CD4-positive, alpha-beta T cell treated with Interleukin-4 for 4 hours (primary cell): ENCODE measurements at regions not wholly inside any gene's neighbourhood (a gene's known extent, or its start where the extent isn't known, plus 50 kb on each side); places are given as distances from the start of the nearest gene placed in this dataset.
"Not testable (repeated sequence)": the region's sequence is repeated elsewhere in the genome, so short reads cannot be mapped to it uniquely, and the experiment has no call there.

ENCODE experiments used
- DNase-seq: peaks from one replicate; pipeline ENCODE4 v3.0.0-alpha.2; 2020

DNA sequence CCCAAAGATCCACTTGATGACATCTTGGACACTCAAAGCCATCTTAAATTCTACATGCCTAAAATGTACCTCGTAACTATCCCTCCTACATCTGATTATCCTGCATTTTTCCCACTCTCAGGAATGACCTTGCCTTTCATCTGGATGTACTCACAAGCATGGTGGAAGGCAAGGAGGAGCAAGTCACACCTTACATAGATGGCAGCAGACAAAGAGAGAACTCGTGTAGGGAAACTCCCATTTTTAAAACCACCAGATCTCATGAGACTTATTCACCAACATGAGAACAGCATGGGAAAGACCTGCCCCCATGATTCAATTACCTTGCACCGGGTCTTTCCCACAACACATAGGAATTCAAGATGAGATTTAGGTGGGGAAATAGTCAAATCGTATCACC, 616.0 kb downstream of the MCTP2 start:
- DNase-seq: no peak

DNA sequence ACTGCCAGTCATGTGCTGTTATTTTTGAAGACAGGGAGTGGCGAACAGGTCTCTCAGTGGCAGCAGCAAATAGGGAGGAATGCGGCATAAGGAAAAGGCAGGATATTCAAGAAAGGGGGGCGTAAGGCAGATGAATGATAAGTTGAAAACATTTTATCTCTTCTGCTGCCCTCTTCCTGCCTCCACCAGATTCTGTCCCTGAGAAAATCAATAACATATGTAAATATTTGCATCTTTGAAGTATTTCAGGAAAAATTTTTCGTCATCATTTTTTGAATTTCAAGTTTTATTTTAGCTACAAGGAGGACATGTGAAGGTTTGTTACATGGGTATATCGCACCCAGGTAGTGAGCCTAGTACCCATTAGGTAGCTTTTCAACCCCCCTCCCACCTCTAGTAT, 616.7 kb downstream of the MCTP2 start:
- DNase-seq: no peak

DNA sequence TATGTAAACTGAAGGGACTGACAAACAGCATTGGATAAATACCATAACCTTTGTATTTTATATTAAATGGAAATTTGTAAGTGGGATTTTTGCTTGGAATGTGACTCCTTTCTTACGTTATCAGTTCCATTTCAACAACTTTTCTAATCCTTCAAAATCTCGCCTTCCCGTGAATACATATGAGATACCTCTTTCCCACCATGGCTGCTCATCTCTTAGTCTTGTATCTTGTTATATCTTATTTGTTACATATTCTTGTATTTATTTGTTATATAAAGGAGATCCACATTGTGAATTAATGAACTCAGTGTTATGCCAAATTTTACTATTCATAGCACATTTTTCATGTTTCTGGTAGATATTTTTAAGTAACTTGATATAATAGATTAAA, 623.7 kb downstream of the MCTP2 start:
- no peak for DNase-seq

DNA sequence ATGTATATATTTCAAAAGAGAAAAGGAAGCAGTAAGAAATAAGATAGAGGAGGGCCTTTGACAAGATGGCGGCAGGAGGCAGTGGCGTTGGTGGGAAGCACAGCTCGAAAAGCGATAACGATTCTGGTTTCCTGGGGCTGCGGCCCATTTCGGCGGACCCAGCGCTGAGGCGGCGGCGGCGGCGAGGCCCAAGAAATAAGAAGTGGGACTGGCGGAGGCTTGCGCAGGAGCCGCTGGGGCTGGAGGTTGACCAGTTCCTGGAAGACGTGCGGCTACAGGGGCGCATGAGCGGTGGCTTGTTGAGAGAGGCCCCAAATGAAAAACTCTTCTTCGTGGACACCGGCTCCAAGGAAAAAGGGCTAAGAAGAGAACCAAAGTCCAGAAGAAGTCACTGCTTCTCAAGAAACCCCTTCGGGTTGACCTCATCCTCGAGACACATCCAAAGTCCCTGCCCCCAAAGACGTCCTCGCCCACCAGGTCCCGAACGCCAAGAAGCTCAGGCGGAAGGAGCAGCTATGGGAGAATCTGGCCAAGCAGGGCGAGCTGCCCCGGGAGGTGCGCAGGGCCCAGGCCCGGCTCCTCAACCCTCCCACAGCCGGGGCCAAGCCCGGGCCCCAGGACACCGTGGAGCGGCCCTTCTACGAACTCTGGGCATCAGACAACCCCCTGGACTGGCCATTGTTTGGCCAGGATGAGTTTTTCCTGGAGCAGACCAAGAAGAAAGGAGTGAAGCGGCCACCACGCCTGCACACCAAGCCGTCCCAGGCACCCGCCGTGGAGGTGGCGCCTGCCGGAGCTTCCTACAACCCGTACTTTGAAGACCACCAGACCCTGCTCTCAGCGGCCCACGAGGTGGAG, 624.3 kb downstream of the MCTP2 start:
- DNase-seq: no peak

DNA sequence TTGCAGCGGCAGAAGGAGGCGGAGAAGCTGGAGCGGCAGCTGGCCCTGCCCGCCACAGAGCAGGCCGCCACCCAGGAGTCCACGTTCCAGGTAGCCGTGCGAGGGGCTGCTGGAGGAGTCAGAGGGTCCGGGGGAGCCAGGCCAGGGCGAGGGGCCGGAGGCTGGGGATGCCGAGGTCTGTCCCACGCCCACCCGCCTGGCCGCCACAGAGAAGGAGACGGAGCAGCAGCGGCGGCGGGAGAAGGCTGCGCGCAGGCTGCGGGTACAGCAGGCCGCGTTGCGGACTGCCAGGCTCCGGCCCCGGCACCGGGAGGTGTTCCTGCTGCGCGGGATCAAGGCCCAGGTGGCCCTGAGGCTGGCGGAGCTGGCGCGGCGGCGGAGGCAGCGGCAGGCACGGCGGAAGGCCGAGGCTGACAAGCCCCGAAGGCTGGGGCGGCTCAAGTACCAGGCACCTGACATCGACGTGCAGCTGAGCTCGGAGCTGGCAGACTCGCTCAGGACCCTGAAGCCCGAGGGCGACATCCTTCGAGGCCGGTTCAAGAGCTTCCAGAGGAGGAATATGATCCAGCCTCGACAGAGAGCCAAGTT, 625.0 kb downstream of the MCTP2 start:
- no peak for DNase-seq

DNA sequence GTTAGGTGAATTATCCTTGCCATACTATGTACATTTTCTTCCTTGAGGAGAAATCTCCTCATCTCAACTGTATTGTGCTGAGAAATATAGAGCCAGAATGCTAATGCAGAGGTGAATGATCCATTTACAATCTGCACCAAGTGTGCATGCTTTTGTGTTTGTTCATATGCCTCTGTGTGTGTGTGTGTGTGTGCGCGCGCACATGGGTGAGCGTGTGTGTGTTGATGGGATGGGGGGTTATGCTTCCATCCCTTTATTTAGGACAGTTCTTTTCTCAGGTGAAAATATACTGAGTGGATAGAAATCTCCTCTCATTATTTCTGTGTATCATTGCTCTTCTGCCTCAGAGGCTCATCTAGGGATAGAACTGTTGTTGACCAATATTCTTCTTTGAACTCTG, 626.1 kb downstream of the MCTP2 start:
- no peak for DNase-seq

DNA sequence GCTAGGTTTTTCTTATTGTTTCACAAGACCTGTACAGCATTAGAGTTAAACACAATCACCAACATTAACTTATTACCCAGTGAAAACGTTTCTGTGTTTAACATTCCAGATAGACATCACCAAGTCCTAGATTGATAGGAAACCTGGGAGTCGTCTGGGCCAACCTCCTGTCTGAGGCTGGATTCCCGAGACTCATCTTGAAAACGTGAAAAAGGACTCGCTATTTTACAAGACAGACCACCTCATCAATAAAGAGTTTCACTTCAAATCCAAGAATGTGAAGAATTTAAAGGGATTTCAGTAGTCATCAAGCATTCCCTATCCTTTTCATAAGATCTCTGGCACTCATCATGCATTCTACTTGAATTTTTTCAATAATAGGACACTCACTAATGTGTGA, 626.6 kb downstream of the MCTP2 start:
- no peak for DNase-seq

DNA sequence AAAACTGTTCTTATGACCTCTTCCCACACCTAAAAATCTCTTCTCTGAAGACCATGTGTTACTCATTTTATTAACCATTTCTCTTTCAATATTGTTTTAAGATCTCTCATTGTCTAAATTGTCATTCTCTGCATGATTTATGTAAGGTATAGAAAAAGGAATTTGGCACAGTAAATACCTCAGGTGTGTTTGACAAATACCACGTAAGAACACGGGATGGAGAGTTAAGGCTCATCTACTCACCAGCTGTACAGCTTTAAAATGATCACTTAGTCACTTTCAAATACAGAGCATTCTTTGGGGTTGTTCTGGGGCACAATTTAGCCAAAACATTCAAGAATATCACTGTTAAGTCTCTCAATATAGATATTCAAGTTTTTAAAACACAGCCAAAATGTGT, 627.1 kb downstream of the MCTP2 start:
- DNase-seq: no peak

DNA sequence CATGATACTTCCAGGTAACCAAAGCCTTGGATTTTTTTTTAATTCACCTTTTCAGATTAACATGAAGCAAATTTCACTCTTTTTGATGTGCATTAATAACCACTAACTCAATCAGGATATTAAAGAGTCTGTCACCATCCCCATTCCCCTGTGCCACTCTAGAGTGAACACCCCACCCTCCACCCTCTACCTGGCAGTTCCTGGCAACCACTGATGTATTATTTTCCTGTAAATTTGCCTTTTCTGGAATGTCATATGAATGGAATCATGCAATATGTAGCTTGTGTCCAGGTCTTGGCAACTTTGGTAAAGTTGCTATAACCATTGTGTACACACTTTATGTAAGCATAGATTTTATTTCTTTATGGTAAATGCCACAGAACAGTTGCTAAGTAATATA, 627.6 kb downstream of the MCTP2 start:
- no peak for DNase-seq

DNA sequence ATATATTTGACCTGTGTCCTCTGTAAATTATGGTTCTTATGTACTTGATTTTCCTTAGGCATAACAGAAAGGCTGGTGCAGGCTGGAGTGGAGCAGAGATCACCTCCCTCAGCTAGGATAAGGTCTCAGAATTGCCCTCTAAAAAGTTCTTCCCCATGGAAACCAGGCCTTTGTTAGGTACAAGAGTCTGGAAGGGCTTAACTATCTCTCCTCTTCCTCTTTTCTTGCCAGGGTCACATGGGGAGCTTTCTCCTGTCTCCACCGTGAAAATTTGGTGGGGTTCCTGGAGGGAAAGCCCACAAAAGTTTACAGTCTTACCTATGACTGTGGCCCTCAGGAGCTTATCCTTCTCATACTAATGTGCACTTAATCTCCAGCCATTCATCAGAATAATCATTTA, 633.2 kb downstream of the MCTP2 start:
- no peak for DNase-seq

DNA sequence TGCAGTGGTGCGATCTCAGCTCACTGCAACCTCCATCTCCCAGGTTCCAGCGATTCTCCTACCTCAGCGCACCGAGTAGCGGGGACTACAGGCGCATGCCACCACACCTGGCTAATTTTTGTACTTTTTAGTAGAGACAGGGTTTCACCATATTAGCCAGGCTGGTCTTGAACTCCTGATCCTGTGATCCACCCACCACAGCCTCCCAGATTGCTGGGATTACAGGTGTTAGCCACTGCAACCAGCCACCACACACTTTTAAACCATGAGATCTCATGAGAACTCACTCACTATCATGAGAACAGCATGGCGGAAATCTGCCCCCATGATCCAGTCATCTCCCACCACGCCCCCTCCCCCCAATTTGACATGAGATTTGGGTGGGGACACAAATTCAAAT, 636.9 kb downstream of the MCTP2 start:
- DNase-seq: not testable (repeated sequence)

DNA sequence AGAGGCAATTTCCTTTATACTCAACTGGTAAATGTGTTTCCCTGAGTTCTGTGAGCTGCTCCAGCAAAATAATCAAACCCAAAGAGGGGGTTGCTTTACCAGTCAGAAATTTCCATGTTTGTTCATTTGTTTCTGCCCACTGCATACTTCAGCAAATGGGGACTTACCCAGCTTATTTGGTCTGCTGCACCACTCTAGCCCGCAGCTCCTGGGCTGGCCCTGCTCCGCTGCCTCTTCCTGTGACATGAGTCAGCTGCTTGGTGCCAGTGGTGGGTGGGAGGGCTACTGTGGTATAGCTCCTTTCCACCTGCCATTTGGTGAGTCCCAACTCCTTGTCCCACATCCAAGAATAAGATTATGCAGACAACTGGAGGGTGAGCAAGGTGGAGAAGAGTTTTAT, 644.2 kb downstream of the MCTP2 start:
- no peak for DNase-seq

DNA sequence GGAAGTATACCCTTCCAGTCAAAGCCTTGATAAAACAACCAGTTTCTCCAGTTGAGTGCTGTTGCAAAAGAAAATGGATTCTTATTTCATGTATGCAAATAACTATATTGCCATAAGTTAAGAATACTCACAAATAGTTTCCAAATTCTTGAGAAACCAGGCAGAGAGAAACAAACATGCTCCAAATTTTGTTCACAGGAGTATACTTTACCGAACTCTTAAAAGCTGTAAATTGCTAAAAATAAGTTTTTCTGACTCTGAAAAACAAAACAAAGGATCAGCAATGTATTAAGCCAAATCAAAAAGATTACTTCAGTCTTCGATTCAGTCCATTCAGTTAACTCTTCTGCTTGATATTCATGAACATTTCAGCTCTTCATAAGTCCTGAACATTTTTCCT, 646.5 kb downstream of the MCTP2 start:
- no peak for DNase-seq

DNA sequence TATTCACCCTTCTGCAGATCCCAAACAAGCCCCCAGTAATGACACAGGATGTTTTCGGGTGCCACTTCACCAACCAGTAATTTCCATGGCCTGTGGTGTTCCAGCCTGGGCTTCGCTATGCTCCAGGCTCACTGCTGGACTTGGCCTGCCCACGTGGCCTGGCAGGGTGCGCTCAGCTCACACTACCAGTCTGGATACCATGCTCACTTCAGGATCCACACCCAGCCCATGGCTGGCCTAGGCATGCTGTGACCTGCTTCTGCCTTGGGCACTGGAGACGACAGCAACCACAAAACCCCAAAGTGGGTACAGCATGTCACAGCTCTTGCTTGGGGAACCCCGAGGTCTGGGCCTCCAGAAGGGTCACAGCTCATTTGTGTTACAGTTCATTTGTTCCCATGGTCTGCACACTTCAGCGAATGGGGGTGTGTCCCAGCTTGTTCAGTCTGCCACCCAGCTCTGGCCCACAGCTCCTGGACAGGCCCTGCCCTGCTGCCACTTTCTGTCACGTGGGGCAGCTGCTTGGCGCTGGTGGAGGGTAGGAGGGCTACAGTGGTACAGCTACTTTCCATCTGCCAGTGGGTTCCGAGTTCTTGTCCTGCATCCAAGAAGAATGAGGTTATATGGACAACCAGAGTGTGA, 650.8 kb downstream of the MCTP2 start:
- no peak for DNase-seq

DNA sequence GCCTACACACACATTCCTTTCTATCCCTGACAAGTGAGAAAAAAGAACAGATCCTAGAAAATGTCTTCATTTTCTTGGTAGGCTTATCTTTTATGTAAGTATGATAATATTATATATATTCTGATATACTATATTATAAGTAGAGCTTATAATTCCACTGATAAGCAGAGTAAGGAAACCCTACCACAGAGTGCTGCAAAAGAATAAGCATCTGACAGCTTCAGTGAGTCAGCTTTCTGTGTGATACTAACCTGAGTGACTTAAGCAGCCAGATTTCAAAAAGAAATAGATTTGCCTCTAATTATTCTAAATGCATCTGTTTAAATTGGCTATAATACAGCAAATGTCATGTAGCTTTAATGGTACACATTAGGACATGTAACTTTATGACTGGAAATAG, 656.0 kb downstream of the MCTP2 start:
- DNase-seq: no peak

DNA sequence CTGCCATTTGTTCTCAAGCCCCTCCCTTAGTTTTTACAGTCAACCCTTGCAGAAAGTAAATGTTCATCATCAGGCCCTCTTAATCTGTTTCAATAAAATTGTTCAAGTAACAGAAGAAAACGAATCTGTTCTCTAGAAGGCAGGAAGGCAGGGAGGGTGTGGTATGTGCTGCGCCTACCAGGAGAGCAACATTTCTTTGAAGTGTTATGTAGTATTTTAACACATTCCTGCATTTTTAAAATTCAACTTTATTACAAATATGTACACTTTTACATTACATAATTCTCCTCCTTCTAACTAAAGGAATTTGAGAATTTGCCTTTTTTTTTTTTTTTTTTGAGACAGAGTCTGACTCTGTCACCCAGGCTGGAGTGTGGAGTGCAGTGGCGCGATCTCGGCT, 657.8 kb downstream of the MCTP2 start:
- no peak for DNase-seq

DNA sequence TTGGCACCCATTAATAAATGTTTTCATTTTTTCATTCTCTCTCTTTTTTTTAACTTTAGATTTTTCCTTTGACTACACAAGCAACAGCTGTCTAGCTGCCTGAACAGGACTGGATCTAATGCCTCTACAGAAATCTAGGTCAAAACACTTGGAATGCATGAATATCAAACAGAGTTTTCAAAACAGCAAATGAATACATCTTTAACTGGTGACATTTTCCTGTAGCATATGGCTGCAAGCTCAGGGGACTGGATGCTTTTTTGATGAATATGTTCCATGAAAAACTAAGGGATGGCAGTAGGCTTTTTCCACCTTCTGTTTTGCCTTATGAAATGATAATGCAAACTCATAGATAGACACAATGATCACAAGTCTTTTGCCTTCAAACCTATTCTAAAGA, 661.7 kb downstream of the MCTP2 start:
- no peak for DNase-seq

DNA sequence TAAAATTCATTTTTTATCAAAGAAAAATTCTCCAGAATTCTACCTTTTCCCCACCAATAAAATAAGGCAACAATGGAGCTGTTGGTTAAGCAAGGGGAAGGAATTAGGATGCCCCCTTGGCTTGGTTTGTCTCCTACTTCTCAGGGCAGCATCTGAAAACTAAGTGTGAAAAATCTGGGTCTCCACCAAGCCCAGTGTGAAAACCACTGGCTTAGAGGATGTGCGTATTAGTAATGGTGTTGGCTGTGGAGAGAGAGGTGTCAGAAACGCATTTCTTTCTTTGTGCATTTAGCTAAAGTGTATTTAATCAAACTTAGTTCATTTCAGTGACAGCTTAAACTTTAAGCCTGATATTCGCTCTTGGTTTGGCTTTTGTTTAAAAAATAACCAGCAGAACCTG, 662.7 kb downstream of the MCTP2 start:
- no peak for DNase-seq

DNA sequence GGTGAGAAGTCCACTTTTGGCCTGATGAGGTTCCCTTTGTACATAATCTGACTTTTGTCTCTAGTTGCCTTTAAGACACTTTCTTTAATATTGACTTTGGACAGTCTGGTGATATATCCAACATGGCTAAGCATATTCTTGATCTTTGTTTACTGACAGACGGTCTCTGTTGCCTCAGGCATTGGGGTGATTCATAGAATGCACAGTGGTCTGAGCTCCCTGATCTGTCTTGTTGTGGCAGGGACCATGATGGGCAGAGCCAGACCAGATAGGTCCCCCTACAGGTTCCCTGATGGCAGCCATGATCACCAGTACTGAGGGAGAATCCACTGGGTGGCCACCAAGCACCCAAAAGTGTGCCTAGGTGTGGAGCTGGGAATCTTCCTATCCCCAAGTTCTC, 678.1 kb downstream of the MCTP2 start:
- DNase-seq: no peak

DNA sequence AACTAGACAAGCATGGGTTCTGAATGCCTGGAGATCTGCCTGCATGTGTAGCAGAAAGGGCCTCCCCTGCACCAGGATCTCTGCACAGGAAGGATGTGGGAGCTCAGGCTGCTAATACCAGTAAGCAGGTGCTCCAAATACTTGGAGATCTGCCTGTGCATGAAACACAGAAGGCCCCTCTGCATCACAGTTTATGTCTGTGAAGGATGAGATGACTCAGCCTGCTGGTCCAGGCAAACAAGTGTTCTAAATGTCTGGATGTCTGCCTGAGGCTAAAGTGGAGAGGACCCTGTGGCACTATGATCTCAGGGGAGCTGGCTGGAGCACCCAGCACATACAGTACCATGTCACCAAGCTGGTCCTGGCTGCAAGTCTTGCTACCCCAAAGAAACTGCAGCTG, 678.8 kb downstream of the MCTP2 start:
- DNase-seq: no peak

DNA sequence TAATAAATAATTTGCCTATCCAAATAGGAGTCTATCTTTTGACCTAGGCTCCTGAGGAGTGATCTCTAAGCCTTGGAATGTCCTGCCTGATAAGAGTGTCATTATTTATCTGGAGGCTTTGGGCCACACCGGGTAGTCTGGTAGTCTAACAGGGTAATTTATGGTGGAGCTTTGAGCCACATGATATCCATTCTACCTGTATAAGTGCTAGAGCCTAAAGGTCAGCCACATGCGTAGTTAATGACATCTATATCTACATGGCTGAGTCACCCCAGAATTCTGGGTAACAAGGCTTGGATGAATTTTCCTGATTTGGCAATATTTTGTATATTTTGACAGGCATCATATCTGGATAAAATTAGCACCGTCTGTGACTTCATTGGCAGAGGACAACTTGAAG, 681.4 kb downstream of the MCTP2 start:
- no peak for DNase-seq

DNA sequence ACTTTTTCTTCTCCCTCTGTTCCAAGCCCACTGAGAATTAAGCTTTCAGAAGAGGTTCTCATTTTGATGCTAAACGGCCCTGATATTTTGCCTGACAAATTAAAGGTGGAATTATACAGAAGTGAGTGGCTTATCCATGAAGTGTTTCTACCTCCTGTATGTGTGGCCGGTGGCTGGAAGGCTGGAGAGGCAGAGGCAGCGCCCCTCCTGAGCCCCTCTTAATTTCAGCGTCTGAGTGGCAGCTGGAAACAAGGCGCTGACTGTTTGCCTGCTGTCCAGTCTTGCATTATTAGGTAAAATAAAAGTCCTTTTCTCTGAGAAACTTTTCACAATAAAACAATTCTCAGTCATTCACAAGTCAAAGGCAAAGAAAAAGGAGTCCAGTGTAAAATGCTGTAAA, 685.7 kb downstream of the MCTP2 start:
- DNase-seq: no peak

DNA sequence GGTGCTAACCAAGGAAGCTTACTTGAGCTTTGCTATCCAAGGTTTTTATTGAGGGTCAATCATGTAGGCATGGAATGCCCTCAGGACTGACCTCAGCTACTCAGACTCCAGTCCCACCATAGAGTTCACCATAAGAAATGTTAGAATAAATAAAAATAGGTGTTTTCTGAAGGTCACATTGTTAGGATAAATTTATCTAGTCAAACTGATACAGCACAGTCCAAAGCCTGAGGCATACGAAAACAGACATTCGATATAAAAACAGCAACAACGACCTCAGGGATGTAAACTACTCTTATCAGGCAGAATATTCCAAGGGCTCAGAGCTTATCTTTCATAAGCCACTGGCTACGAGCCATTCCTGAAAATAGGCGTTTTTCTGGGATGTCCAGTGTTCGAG, 690.6 kb downstream of the MCTP2 start:
- DNase-seq: no peak

DNA sequence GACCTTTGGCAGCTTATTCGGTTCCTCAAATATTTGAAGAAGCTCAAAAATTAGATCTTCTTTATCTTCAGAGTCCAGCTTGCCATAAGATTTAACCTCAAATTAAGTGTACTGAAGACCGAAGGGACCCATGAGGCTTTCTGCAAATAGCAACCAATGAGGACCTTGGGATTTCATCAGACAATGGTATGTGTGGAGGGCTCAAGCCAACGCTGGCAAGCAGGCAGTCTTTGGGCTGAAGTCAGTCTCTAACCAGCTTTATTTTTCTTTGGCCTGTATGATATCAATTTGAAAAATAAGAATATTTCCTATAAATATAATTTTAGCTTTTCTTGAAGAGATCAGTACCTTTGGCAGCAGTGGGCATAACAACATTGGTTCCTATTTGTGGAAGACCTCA, 692.7 kb downstream of the MCTP2 start:
- no peak for DNase-seq
